Sigmoid colon (tissue), 6 donors: ENCODE measurements at regions not wholly inside any gene's neighbourhood (a gene's known extent, or its start where the extent isn't known, plus 50 kb on each side); places are given as distances from the start of the nearest gene placed in this dataset.

Experiments used
- DNase-seq: peaks from one replicate; pipeline ENCODE4 v3.0.0-alpha.2; 2019
- H3K27ac ChIP-seq, 4 donors: fragments of 200-600 bp; sonication (generic); one replicate each; pipeline ENCODE4 v1.5.1; 2016 to 2019; ENCODE audit warnings: mild to moderate bottlenecking in 1 of 4
- H3K27me3 ChIP-seq, 3 donors: fragments of 200-600 bp; sonication (generic); one replicate each; pipeline ENCODE4 v1.5.1; 2019; ENCODE audit warnings: mild to moderate bottlenecking in 1 of 3
- H3K36me3 ChIP-seq, 4 donors: fragments of 200-600 bp; sonication (generic); one replicate each; pipeline ENCODE4 v1.5.1; 2016 to 2019
- H3K4me1 ChIP-seq, 4 donors: fragments of 200-600 bp; sonication (generic); one replicate each; pipeline ENCODE4 v1.5.1; 2017 to 2019
- H3K4me3 ChIP-seq, 4 donors: fragments of 200-600 bp; sonication (generic); one replicate each; pipeline ENCODE4 v1.5.1; 2017 to 2019; ENCODE audit warnings: mild to moderate bottlenecking in 2 of 4, moderate library complexity in 1 of 4
- H3K9me3 ChIP-seq, 4 donors: fragments of 200-600 bp in 3 of 4; sonication (generic) in 3 of 4; one replicate each; pipeline versions ENCODE4 v1.5.1 to v1.6.1; 2013 to 2019
- EP300 ChIP-seq, 4 donors: sonication (generic); formaldehyde crosslinking; IDR thresholded peaks; one replicate each; pipeline ENCODE4 v1.6.1; 2017; ENCODE audit warnings: antibody characterized with exemption in 4 of 4
- POLR2A ChIP-seq, 2 donors: fragments of 450-650 bp; IDR thresholded peaks; one replicate each; pipeline ENCODE4 v1.6.1; 2016; ENCODE audit warnings: antibody characterized with exemption in 2 of 2, mild to moderate bottlenecking in 2 of 2, moderate library complexity in 2 of 2
- POLR2AphosphoS5 ChIP-seq, 4 donors: sonication (generic); formaldehyde crosslinking; IDR thresholded peaks; one replicate each; pipeline ENCODE4 v1.6.1; 2017; ENCODE audit warnings: antibody characterized with exemption in 4 of 4
- WGBS, 2 donors: extraction: QIAGEN DNeasy Blood & Tissue Kit; methylation state at CpG; one replicate each; pipeline ENCODE4 v1.1.7; 2013; 5-methylcytosine and 5-hydroxymethylcytosine counted together
- intact Hi-C: fragments of 100-400 bp; cut with DNase I; formaldehyde crosslinking; loops from one replicate; pipeline ENCODE4 v1.15.1; 2023
- TF ChIP-seq, protein P1 (sequence below), 4 experiments: fragments of 450-650 bp in 3 of 4; fragments of 200-600 bp in 1 of 4; IDR thresholded peaks; one replicate each; pipeline ENCODE4 v1.5.1; 2016 to 2019; ENCODE audit warnings: antibody characterized with exemption in 4 of 4, mild to moderate bottlenecking in 3 of 4, moderate library complexity in 2 of 4
- donor health status: healthy with polysubstance abuse.
- donor health status: healthy.

DNA sequence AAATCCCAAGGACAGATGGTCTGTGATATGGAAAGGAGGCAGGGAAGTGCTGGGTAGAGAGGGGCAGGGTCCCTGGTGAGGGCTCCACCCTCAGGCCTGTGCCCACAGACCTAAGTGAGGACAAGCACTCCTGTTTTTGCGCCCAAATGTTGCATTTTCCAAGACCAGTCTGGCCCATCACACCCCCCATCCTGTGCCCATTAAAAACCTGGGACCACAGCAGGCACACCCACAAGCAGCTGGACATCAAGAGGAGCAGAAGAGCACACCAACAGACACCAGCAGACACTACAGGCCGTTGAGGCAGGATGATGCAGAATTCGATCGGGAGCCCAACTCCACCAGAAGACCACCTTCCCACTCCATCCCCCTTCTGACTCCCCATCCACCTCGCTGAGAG, 72.8 kb downstream of the DMRTA2 start:
- WGBS, 2 donors, result 46 to 68% methylated on average over 5 of the region's 5 CpGs
- Histone ChIP-seq H3K36me3 (no peaks in the 10 kb centered on the region), H3K27me3 (peaks cover 0 to 7% (median 0%) of the 10 kb centered on the region in 3 donors), H3K9me3 (no peaks in the 10 kb centered on the region), H3K4me3 (no peak overlapping the region), H3K4me1 (no peaks in the 10 kb centered on the region), H3K27ac (no peak overlapping the region)
- no peak for TF ChIP-seq EP300 (IDR thresholded peaks at IDR 0.05)
- DNase-seq, result no peak
- intact Hi-C loops, result no loop called here

DNA sequence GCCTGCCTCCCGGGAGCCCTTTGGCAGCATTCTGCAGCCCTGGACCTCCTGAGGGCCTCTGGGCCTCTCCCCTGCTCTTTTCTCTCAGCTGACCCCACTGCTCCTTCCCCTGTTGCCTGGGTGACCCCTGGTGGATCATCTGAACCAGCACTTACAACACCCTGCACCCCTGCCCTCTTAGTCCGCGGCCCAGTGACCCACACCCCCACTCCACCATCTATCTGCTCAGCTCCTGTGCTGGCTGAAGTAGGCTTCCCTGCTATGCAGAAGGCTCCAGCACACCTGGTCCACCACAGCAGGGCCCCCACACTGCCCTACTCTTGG, 74.0 kb downstream of the DMRTA2 start:
- H3K27me3 ChIP-seq, result peaks cover 0 to 8% (median 0%) of the 10 kb centered on the region in 3 donors
- no peak overlapping the region for H3K4me3 ChIP-seq
- intact Hi-C loops, result no loop called here
- no peaks in the 10 kb centered on the region for H3K9me3 ChIP-seq
- DNase-seq, result no peak
- no peaks in the 10 kb centered on the region for H3K4me1 ChIP-seq
- WGBS, 2 donors, result 54 to 56% methylated on average over 3 of the region's 3 CpGs
- H3K36me3 ChIP-seq, result no peaks in the 10 kb centered on the region
- H3K27ac ChIP-seq, result no peak overlapping the region
- TF ChIP-seq POLR2A (IDR thresholded peaks at IDR 0.05) (no peak), POLR2AphosphoS5 (IDR thresholded peaks at IDR 0.05) (no peak), EP300 (IDR thresholded peaks at IDR 0.05) (no peak)
- TF ChIP-seq, protein P1, sequence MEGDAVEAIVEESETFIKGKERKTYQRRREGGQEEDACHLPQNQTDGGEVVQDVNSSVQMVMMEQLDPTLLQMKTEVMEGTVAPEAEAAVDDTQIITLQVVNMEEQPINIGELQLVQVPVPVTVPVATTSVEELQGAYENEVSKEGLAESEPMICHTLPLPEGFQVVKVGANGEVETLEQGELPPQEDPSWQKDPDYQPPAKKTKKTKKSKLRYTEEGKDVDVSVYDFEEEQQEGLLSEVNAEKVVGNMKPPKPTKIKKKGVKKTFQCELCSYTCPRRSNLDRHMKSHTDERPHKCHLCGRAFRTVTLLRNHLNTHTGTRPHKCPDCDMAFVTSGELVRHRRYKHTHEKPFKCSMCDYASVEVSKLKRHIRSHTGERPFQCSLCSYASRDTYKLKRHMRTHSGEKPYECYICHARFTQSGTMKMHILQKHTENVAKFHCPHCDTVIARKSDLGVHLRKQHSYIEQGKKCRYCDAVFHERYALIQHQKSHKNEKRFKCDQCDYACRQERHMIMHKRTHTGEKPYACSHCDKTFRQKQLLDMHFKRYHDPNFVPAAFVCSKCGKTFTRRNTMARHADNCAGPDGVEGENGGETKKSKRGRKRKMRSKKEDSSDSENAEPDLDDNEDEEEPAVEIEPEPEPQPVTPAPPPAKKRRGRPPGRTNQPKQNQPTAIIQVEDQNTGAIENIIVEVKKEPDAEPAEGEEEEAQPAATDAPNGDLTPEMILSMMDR (IDR thresholded peaks at IDR 0.05), result no peak

DNA sequence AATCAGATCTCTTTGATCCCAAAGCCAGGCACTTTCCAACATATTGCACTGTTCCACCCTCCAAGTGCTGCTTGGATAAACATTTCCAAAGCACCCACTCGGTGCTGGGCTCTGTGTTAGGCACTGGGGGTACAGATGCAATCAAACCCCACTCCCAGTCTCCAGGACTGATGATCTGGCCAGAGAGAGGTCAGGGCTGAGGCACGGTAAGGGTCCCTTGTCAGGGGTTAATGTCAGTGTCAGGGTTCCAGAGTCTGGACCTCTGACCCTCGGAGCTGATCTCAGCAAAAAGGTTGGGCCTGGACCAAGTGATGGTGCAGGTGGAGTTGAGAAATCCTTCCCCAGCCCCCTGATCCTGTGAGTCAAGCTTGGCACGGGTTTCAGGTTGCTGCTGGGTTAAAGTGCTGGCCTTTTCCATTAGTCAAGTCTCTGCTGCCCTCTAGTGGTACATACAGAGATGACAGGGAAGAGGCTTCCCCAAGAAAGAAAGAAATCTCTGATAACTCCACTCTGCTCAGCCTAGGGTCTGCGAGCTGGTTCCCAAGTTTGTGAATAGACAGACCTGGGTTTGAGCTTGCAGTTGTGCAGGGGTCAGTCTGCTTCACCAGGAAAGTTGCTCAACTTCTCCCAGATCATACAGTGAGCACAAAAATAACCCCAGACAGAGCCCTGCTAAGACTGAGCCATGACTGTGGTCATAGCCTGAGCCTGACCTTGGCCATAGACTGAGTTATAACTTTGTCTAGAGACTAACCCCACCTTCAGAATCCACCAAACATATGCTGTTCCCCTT, 74.6 kb downstream of the DMRTA2 start:
- Histone ChIP-seq H3K9me3 (no peaks in the 10 kb centered on the region), H3K36me3 (no peaks in the 10 kb centered on the region), H3K27ac (no peak overlapping the region), H3K27me3 (peaks cover 0 to 14% (median 2%) of the 10 kb centered on the region in 3 donors), H3K4me3 (no peak overlapping the region), H3K4me1 (no peaks in the 10 kb centered on the region)
- DNase-seq, result no peak
- TF ChIP-seq POLR2AphosphoS5 (IDR thresholded peaks at IDR 0.05), result no peak
- TF ChIP-seq, protein P1 (IDR thresholded peaks at IDR 0.05), result peak in 3 of 4 experiments; percentile 56 to 83 (median 71)
- WGBS, 2 donors, result 15 to 32% methylated on average over 5 of the region's 5 CpGs
- intact Hi-C loops, result no loop called here

DNA sequence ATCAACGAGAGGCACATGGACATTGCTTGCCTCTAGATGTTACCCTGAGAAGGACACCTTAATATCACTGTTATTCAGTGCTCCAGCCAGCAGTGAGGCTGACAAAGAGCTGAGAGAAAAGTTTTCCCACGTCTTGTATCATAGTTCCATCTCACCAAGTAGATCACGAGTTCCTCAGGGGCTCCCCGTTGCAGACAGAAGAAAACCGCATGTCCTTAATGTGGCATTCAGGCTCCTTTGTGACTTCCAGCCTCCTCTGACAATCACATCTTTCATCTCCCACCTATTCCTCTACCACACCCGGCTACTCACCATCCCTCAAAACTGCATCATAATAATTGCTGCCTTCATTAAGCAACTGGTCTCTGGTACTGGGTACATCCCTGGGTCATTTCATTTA, 75.3 kb downstream of the DMRTA2 start:
- DNase-seq, result no peak
- Histone ChIP-seq H3K27ac (no peak overlapping the region), H3K4me3 (no peak overlapping the region), H3K4me1 (no peaks in the 10 kb centered on the region), H3K27me3 (peaks cover 0 to 16% (median 5%) of the 10 kb centered on the region in 3 donors), H3K9me3 (no peaks in the 10 kb centered on the region), H3K36me3 (no peaks in the 10 kb centered on the region)
- 59 to 79% methylated on average over 6 of the region's 6 CpGs for WGBS, 2 donors
- intact Hi-C loops, result no loop called here
- no peak for TF ChIP-seq EP300 (IDR thresholded peaks at IDR 0.05)
- TF ChIP-seq, protein P1 (IDR thresholded peaks at IDR 0.05), result no peak
- TF ChIP-seq POLR2A (IDR thresholded peaks at IDR 0.05), result no peak
- TF ChIP-seq POLR2AphosphoS5 (IDR thresholded peaks at IDR 0.05), result no peak

DNA sequence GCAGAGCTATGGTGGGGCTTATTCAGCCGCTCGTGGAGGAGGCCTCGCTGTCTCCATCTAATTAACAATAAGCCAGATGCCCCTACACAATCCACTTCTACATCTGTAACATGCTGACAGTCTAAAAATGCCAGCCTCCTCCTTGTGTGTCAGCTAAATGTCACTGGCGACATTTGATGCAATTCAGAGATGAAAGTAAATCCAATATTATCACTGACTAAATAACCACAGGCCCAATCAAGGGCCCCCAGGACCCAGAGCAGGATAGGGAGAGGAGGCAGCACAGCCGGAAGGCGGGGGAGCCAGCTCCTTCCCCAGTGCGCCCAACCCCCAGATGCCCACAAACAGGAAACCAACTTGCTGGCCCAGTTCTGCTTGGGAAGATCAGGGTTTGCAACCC, 76.6 kb downstream of the DMRTA2 start:
- Histone ChIP-seq H3K36me3 (no peaks in the 10 kb centered on the region), H3K4me1 (no peaks in the 10 kb centered on the region), H3K4me3 (no peak overlapping the region), H3K27ac (no peak overlapping the region), H3K9me3 (no peaks in the 10 kb centered on the region), H3K27me3 (peaks cover 0 to 16% (median 5%) of the 10 kb centered on the region in 3 donors)
- 61 to 66% methylated on average over 7 of the region's 7 CpGs for WGBS, 2 donors
- DNase-seq, result no peak
- TF ChIP-seq POLR2A (IDR thresholded peaks at IDR 0.05) (no peak), POLR2AphosphoS5 (IDR thresholded peaks at IDR 0.05) (no peak), EP300 (IDR thresholded peaks at IDR 0.05) (no peak)
- TF ChIP-seq, protein P1 (IDR thresholded peaks at IDR 0.05), result no peak
- intact Hi-C loops, result no loop called here
